Effector memory CD8-positive, alpha-beta T cell (primary cell): ENCODE measurements at regions not wholly inside any gene's neighbourhood (a gene's known extent, or its start where the extent isn't known, plus 50 kb on each side); places are given as distances from the start of the nearest gene placed in this dataset.

Experiments
- ATAC-seq: fragments of 150-1000 bp; cut with Tn5 transposase; replicated peaks from 2 replicates; pipeline ENCODE4 v1.10.0; 2021; ENCODE audit warnings: mild to moderate bottlenecking, moderate library complexity
- DNase-seq, 3 experiments: peaks; one replicate each; pipeline ENCODE4 v3.0.0; 2021
- H3K27ac Mint-ChIP-seq, 2 donors: one replicate each; pipeline ENCODE4 v1.8.0; 2022; ENCODE audit warnings: mild to moderate bottlenecking in 2 of 2, mixed read lengths in 2 of 2, moderate library complexity in 2 of 2
- H3K27me3 Mint-ChIP-seq, 2 donors: one replicate each; pipeline ENCODE4 v1.8.0; 2022; ENCODE audit warnings: mixed read lengths in 2 of 2
- H3K36me3 Mint-ChIP-seq: one replicate; pipeline ENCODE4 v1.8.0; 2022; ENCODE audit warnings: mild to moderate bottlenecking, moderate library complexity, mixed read lengths; ENCODE audit not compliant: insufficient read depth
- H3K4me1 Mint-ChIP-seq, 2 donors: one replicate each; pipeline ENCODE4 v1.8.0; 2022; ENCODE audit warnings: low read depth in 2 of 2, mixed read lengths in 2 of 2
- H3K4me3 Mint-ChIP-seq, 2 donors: one replicate each; pipeline ENCODE4 v1.8.0; 2022; ENCODE audit warnings: mild to moderate bottlenecking in 2 of 2, mixed read lengths in 2 of 2, moderate library complexity in 2 of 2
- H3K9me3 Mint-ChIP-seq, 2 donors: one replicate each; pipeline ENCODE4 v1.8.0; 2022; ENCODE audit warnings: mixed read lengths in 2 of 2

GRCh38 chr1:14363036-14363590 lies 235.4 kb upstream of the KAZN start:
- no peak overlapping the region for H3K4me3 Mint-ChIP-seq
- ATAC-seq (no peak), DNase-seq (no peak)
- H3K4me1 Mint-ChIP-seq = no peaks in the 10 kb centered on the region
- H3K36me3 Mint-ChIP-seq = no peaks in the 10 kb centered on the region
- H3K9me3 Mint-ChIP-seq = peaks cover 0 to 2% of the 10 kb centered on the region in 2 donors
- peaks cover 13 to 19% of the 10 kb centered on the region in 2 donors for H3K27me3 Mint-ChIP-seq
- H3K27ac Mint-ChIP-seq = no peak overlapping the region

GRCh38 chr1:14363707-14364413 lies 234.6 kb upstream of the KAZN start:
- no peaks in the 10 kb centered on the region for H3K36me3 Mint-ChIP-seq
- no peak overlapping the region for H3K4me3 Mint-ChIP-seq
- peaks cover 6 to 21% of the 10 kb centered on the region in 2 donors for H3K27me3 Mint-ChIP-seq
- no peaks in the 10 kb centered on the region for H3K4me1 Mint-ChIP-seq
- DNase-seq = no peak
- peaks cover 0 to 2% of the 10 kb centered on the region in 2 donors for H3K9me3 Mint-ChIP-seq
- no peak overlapping the region for H3K27ac Mint-ChIP-seq
- ATAC-seq = no peak

DNA sequence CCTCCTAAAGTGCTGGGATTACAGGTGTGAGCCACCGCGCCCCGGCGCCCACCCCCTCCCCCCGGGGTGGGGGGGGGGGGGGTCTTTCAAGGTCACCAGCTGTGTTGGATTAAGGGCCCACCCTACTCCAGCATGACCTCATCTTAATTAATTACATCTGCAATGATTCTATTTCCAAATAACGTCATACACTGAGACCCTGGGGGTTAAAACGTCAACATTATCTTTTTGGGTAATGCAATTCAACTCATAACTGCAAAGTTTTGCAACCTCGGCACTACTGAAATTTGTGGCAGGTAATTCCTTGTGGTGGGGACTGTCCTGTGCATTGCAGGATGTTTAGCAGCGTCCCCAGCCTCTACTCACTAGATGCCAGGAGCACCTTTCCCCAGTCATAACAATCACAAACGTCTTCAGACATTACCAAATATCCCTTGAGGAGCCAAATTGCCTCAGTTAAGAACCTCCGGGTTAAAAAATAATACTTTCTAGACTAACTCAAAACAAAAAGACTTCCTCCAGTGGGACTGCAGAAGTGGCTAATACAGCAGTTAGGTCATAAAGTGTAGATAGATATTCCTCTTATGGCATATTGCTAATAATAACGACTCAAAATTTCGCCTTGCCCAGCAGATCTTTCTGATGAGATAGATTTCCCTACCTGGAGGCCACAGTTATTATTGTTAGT lies 233.0 kb upstream of the KAZN start:
- no peak overlapping the region for H3K4me3 Mint-ChIP-seq
- no peaks in the 10 kb centered on the region for H3K4me1 Mint-ChIP-seq
- DNase-seq (no peak), ATAC-seq (no peak)
- no peak overlapping the region for H3K27ac Mint-ChIP-seq
- H3K9me3 Mint-ChIP-seq = peaks cover 0 to 2% of the 10 kb centered on the region in 2 donors
- peaks cover 8 to 33% of the 10 kb centered on the region in 2 donors for H3K27me3 Mint-ChIP-seq
- H3K36me3 Mint-ChIP-seq = no peaks in the 10 kb centered on the region

GRCh38 chr1:14366091-14367018 lies 232.1 kb upstream of the KAZN start:
- Mint-ChIP-seq H3K9me3 (peaks cover 0 to 2% of the 10 kb centered on the region in 2 donors), H3K4me3 (no peak overlapping the region), H3K27me3 (peaks cover 8 to 33% of the 10 kb centered on the region in 2 donors), H3K36me3 (no peaks in the 10 kb centered on the region), H3K4me1 (no peaks in the 10 kb centered on the region), H3K27ac (no peak overlapping the region)
- ATAC-seq = no peak
- no peak for DNase-seq

- ATAC-seq (no peak), DNase-seq (no peak)
- Mint-ChIP-seq H3K27me3 (peaks cover 8 to 28% of the 10 kb centered on the region in 2 donors), H3K9me3 (no peaks in the 10 kb centered on the region), H3K4me3 (no peak overlapping the region), H3K27ac (no peak overlapping the region), H3K36me3 (no peaks in the 10 kb centered on the region), H3K4me1 (no peaks in the 10 kb centered on the region)
These were observed 231.0 kb upstream of the KAZN start for GRCh38 chr1:14367451-14367850.

- ATAC-seq (no peak), DNase-seq (no peak)
- Mint-ChIP-seq H3K27ac (no peak overlapping the region), H3K27me3 (peaks cover 8 to 20% of the 10 kb centered on the region in 2 donors), H3K9me3 (no peaks in the 10 kb centered on the region), H3K36me3 (no peaks in the 10 kb centered on the region), H3K4me3 (no peak overlapping the region), H3K4me1 (no peaks in the 10 kb centered on the region)
These were observed 228.8 kb upstream of the KAZN start for GRCh38 chr1:14369526-14370213.

DNA sequence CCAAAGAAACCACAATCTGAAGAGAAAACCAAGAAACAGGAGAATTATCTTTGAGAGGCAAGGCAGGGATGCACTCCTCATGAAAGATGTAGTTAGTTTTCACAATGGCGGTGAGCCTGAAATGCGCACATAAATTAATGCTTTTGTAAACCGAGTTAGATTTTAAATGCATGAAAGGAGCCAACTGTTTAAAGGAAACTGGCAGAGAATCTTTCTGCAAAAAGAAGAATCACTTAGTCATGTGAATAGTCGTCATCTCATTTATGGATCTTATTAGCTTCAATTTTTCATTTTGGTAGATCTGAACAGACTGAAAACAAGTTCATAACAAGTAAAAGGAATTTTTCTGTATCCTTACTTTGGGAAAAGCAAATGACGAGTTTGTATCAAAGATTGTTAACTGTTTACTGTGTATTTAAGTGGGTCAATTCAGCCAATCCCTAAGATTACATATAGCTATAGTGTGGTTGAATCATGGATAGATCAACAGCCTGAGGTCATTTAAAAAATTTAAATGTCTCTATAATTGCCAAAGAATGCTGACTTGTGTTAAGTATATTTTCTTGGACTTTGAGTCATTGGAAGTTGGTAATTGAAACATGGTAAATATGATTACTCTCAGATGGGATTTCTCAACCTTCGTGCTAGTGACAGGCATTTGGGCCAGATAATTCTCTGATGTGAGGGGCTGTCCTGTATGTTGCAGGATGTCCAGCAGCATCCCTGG lies 226.6 kb upstream of the KAZN start:
- ATAC-seq = no peak
- H3K4me3 Mint-ChIP-seq = no peak overlapping the region
- DNase-seq = no peak
- no peaks in the 10 kb centered on the region for H3K9me3 Mint-ChIP-seq
- H3K4me1 Mint-ChIP-seq = no peaks in the 10 kb centered on the region
- no peaks in the 10 kb centered on the region for H3K36me3 Mint-ChIP-seq
- no peak overlapping the region for H3K27ac Mint-ChIP-seq
- H3K27me3 Mint-ChIP-seq = peaks cover 8 to 20% of the 10 kb centered on the region in 2 donors

DNA sequence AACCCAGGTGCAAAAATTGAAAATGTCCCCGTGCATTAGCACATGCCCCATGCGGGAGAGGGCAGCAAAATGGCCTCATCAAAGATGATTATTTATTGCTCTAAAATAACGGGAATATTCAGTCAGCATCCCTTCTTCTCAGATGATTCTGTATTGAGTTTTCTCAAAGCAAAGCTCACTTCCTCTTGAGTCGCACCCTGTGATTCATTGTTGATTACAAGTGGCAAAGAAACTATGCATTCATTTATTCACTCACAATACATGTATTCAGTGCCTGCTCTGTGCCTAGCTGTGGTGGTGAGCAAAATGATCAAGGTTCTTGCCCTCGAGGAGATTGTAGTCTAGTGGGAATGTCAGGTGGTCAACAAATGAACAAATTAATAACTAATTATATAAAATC lies 226.0 kb upstream of the KAZN start:
- peaks cover 8 to 18% of the 10 kb centered on the region in 2 donors for H3K27me3 Mint-ChIP-seq
- H3K4me1 Mint-ChIP-seq = no peaks in the 10 kb centered on the region
- ATAC-seq = no peak
- H3K36me3 Mint-ChIP-seq = no peaks in the 10 kb centered on the region
- no peak for DNase-seq
- H3K9me3 Mint-ChIP-seq = no peaks in the 10 kb centered on the region
- no peak overlapping the region for H3K4me3 Mint-ChIP-seq
- H3K27ac Mint-ChIP-seq = no peak overlapping the region

DNA sequence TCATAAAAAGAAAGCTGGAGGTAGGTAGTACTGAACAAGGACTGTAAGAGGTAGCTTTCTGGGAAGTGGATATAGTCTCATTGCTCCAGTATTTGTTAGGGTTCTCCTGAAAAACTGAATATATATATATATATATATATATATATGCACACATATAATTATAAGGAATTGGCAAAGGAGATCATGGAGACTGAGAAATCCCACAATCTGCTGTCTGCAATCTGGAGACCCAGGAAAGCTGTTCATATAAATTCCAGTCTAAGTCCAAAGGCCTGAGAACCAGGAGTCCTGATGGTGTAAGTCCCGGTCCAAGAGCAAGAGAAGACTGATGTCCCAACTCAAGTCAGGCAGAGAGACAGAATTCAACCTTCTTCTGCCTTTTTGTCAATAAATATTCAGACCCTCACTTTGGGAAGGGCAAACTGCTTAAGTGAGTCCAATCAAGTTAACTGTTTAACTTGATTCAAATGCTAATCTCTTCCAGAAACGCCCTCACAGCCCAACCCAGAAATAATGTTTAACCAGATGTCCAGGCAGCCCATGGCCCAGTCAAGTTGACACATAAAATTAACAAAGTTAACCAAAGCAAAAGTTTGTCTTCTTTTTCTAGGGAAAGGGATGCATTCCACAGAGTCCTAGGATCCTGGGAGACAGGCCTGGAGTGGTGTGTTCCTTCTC lies 225.3 kb upstream of the KAZN start:
- ATAC-seq = no peak
- Mint-ChIP-seq H3K27me3 (peaks cover 8 to 15% of the 10 kb centered on the region in 2 donors), H3K36me3 (no peaks in the 10 kb centered on the region), H3K4me1 (no peaks in the 10 kb centered on the region), H3K4me3 (no peak overlapping the region), H3K9me3 (no peaks in the 10 kb centered on the region), H3K27ac (no peak overlapping the region)
- no peak for DNase-seq

GRCh38 chr1:14375226-14375625 lies 223.3 kb upstream of the KAZN start:
- ATAC-seq (no peak), DNase-seq (no peak)
- Mint-ChIP-seq H3K9me3 (peaks cover 2 to 5% of the 10 kb centered on the region in 2 donors), H3K36me3 (no peaks in the 10 kb centered on the region), H3K4me1 (no peaks in the 10 kb centered on the region), H3K4me3 (no peak overlapping the region), H3K27me3 (peaks cover 0 to under 1% of the 10 kb centered on the region in 2 donors), H3K27ac (no peak overlapping the region)

GRCh38 chr1:14377386-14377785 lies 221.1 kb upstream of the KAZN start:
- Mint-ChIP-seq H3K36me3 (no peaks in the 10 kb centered on the region), H3K27ac (no peak overlapping the region), H3K4me1 (no peaks in the 10 kb centered on the region), H3K4me3 (no peak overlapping the region), H3K27me3 (no peaks in the 10 kb centered on the region), H3K9me3 (peaks cover 7 to 21% of the 10 kb centered on the region in 2 donors)
- DNase-seq (no peak), ATAC-seq (no peak)

- no peaks in the 10 kb centered on the region for H3K4me1 Mint-ChIP-seq
- DNase-seq (no peak), ATAC-seq (no peak)
- H3K9me3 Mint-ChIP-seq = peaks cover 9 to 21% of the 10 kb centered on the region in 2 donors
- H3K27ac Mint-ChIP-seq = no peak overlapping the region
- H3K4me3 Mint-ChIP-seq = no peak overlapping the region
- H3K36me3 Mint-ChIP-seq = no peaks in the 10 kb centered on the region
- H3K27me3 Mint-ChIP-seq = no peaks in the 10 kb centered on the region
These were observed 218.1 kb upstream of the KAZN start for GRCh38 chr1:14380408-14380807.
